HCT116 (cell line): ENCODE measurements at regions not wholly inside any gene's neighbourhood (a gene's known extent, or its start where the extent isn't known, plus 50 kb on each side); places are given as distances from the start of the nearest gene placed in this dataset.

ENCODE experiments used
- ATAC-seq: fragments of 200-7000 bp; cut with Tn5 transposase; 2 replicates; pipeline ENCODE4 v1.9.1; 2020; ENCODE audit warnings: mild to moderate bottlenecking, moderate library complexity
- BruUV-seq: library from RNA; stranded (reverse); fragments of 400-500 nt; replicated peaks from 2 replicates; lab custom pipeline; 2021; lab: Mats Ljungman, UMichigan
- CTCF ChIA-PET: fragments of 300-600 bp; sonication (Branson Sonifier 250); formaldehyde crosslinking; loops from one replicate; lab custom pipeline; 2021; ENCODE audit warnings: antibody characterized with exemption; lab: Charles Lee
- POLR2A ChIA-PET: fragments of 300-600, 350-600 bp; sonication (Branson Sonifier 250); formaldehyde crosslinking; loops from one replicate; lab custom pipeline; 2021; ENCODE audit warnings: antibody characterized with exemption; lab: Charles Lee
- RAD21 ChIA-PET, 2 experiments: fragments of 300-600 bp; sonication (Branson Sonifier 250); formaldehyde crosslinking; loops; one replicate each; lab custom pipeline; 2023; ENCODE audit warnings: low total read pairs in 2 of 2; ENCODE audit not compliant: uncharacterized antibody in 2 of 2, unreplicated experiment in 2 of 2, low non-redundant PET in 1 of 2; lab: Charles Lee
- DNase-seq: peaks from one replicate; pipeline ENCODE4 v3.0.0-alpha.2; 2010; ENCODE audit warnings: low read depth, low spot score
- H2AFZ ChIP-seq: fragments of 200-600 bp; shearing (Covaris generic), sonication (generic); 2 replicates; pipeline ENCODE4 v1.6.1; 2017; ENCODE audit warnings: low read depth, mixed run types, mixed read lengths, antibody characterized with exemption, low read length; ENCODE audit not compliant: poor library complexity, severe bottlenecking
- H3K27ac ChIP-seq: 2 replicates; pipeline ENCODE4 v1.5.1; 2012; ENCODE audit warnings: low read depth, low read length
- H3K27me3 ChIP-seq: fragments of 200-600 bp; sonication (generic); 2 replicates; pipeline ENCODE4 v1.6.1; 2016; ENCODE audit warnings: mixed run types, low read length, mixed read lengths; ENCODE audit not compliant: insufficient read depth
- H3K36me3 ChIP-seq, 2 experiments: fragments of 200-500 bp in 1 of 2; fragments of 200-600 bp in 1 of 2; sonication (Bioruptor generic) in 1 of 2; sonication (generic) in 1 of 2; 2 replicates each; pipeline versions ENCODE4 v1.5.1 to v1.6.1; 2014 to 2016; ENCODE audit warnings: low read length in 2 of 2, inconsistent platforms in 1 of 2, mixed read lengths in 1 of 2, mixed run types in 1 of 2; ENCODE audit not compliant: insufficient read depth in 2 of 2, control insufficient read depth in 1 of 2
- H3K4me1 ChIP-seq, 2 experiments: fragments of 200-600 bp in 1 of 2; sonication (generic) in 1 of 2; 2 replicates each; pipeline versions ENCODE4 v1.5.1 to v1.6.1; 2012 to 2017; ENCODE audit warnings: low read length in 2 of 2, inconsistent platforms in 1 of 2, mild to moderate bottlenecking in 1 of 2, mixed read lengths in 1 of 2, mixed run types in 1 of 2, moderate library complexity in 1 of 2; ENCODE audit not compliant: insufficient read depth in 2 of 2, control insufficient read depth in 1 of 2
- H3K4me2 ChIP-seq: fragments of 200-600 bp; sonication (generic); 2 replicates; pipeline ENCODE4 v1.6.1; 2017; ENCODE audit warnings: mixed run types, low read length, mixed read lengths
- H3K4me3 ChIP-seq, 2 experiments: fragments of 200-600 bp in 1 of 2; sonication (generic) in 1 of 2; replicated peaks in 1 of 2; 2 replicates each; pipeline ENCODE4 v1.5.1; 2011 to 2016; ENCODE audit warnings: low read length in 2 of 2, control low read depth in 1 of 2, low read depth in 1 of 2, mild to moderate bottlenecking in 1 of 2, mixed read lengths in 1 of 2, mixed run types in 1 of 2
- H3K79me2 ChIP-seq: fragments of 200-600 bp; sonication (generic); 2 replicates; pipeline ENCODE4 v1.6.1; 2017; ENCODE audit warnings: mild to moderate bottlenecking, mixed run types, low read length, moderate library complexity, mixed read lengths; ENCODE audit not compliant: insufficient read depth
- H3K9ac ChIP-seq: fragments of 200-600 bp; sonication (generic); 2 replicates; pipeline ENCODE4 v1.6.1; 2016; ENCODE audit warnings: low read length, mixed read lengths
- H3K9me2 ChIP-seq: fragments of 200-600 bp; sonication (generic), shearing (Covaris generic); 2 replicates; pipeline ENCODE4 v1.6.1; 2017; ENCODE audit warnings: mixed run types, mild to moderate bottlenecking, moderate library complexity; ENCODE audit not compliant: insufficient read depth
- H3K9me3 ChIP-seq, 2 experiments: fragments of 200-500 bp in 1 of 2; fragments of 200-600 bp in 1 of 2; sonication (Bioruptor generic) in 1 of 2; sonication (generic) in 1 of 2; 2 replicates each; pipeline ENCODE4 v1.6.1; 2014 to 2017; ENCODE audit warnings: low read length in 2 of 2, mixed read lengths in 2 of 2, inconsistent platforms in 1 of 2, low read depth in 1 of 2, mild to moderate bottlenecking in 1 of 2, mixed run types in 1 of 2, moderate library complexity in 1 of 2; ENCODE audit not compliant: control insufficient read depth in 1 of 2, insufficient read depth in 1 of 2
- H4K20me1 ChIP-seq: fragments of 200-600 bp; sonication (generic), shearing (Covaris generic); 2 replicates; pipeline ENCODE4 v1.6.1; 2017; ENCODE audit warnings: mixed run types, mild to moderate bottlenecking, moderate library complexity; ENCODE audit not compliant: insufficient read depth
- CBX3 ChIP-seq: IDR thresholded peaks from 2 replicates; pipeline ENCODE4 v1.6.1; 2012; ENCODE audit warnings: low read depth
- CTCF ChIP-seq, 3 experiments: fragments of 200-600 bp in 1 of 3; sonication (generic) in 1 of 3; IDR thresholded peaks in 2 of 3; conservative IDR thresholded peaks in 1 of 3; 2 replicates each; pipeline ENCODE4 v1.5.1; 2012 to 2017; ENCODE audit warnings: low read depth in 2 of 3, low read length in 2 of 3, antibody characterized with exemption in 1 of 3, borderline replicate concordance in 1 of 3, control low read depth in 1 of 3, mild to moderate bottlenecking in 1 of 3, mixed read lengths in 1 of 3, mixed run types in 1 of 3, moderate library complexity in 1 of 3; ENCODE audit not compliant: insufficient read depth in 1 of 3
- EGR1 ChIP-seq: IDR thresholded peaks from 2 replicates; pipeline ENCODE4 v1.6.1; 2012; ENCODE audit warnings: low read depth
- ELF1 ChIP-seq: IDR thresholded peaks from 2 replicates; pipeline ENCODE4 v1.6.1; 2012; ENCODE audit warnings: low read depth, borderline replicate concordance
- EZH2phosphoT487 ChIP-seq: fragments of 200-600 bp; IDR thresholded peaks from 2 replicates; pipeline ENCODE4 v1.6.1; 2018; ENCODE audit warnings: antibody characterized with exemption, borderline replicate concordance
- FOSL1 ChIP-seq: IDR thresholded peaks from 2 replicates; pipeline ENCODE4 v1.6.1; 2012; ENCODE audit warnings: low read depth
- JUND ChIP-seq: IDR thresholded peaks from 2 replicates; pipeline ENCODE4 v1.6.1; 2012
- MAX ChIP-seq: IDR thresholded peaks from 2 replicates; pipeline ENCODE4 v1.6.1; 2012
- POLR2A ChIP-seq: IDR thresholded peaks from 2 replicates; pipeline ENCODE4 v1.7.0; 2011; ENCODE audit warnings: borderline replicate concordance; ENCODE audit not compliant: insufficient read depth, insufficient read length; ENCODE audit errors: extremely low read depth
- POLR2AphosphoS5 ChIP-seq: IDR thresholded peaks from 2 replicates; pipeline ENCODE4 v1.6.1; 2011; ENCODE audit warnings: mild to moderate bottlenecking, low read depth, low read length, moderate library complexity
- RAD21 ChIP-seq: IDR thresholded peaks from 2 replicates; pipeline ENCODE4 v1.6.1; 2012; ENCODE audit warnings: low read depth, mild to moderate bottlenecking
- SIN3A ChIP-seq: IDR thresholded peaks from 2 replicates; pipeline ENCODE4 v1.6.1; 2012; ENCODE audit warnings: low read depth
- TCF7L2 ChIP-seq: IDR thresholded peaks from 2 replicates; pipeline ENCODE4 v1.7.0; 2011; ENCODE audit warnings: borderline replicate concordance, inconsistent platforms; ENCODE audit not compliant: insufficient read depth, insufficient read length; ENCODE audit errors: extremely low read depth
- YY1 ChIP-seq: IDR thresholded peaks from 2 replicates; pipeline ENCODE4 v1.6.1; 2011; ENCODE audit warnings: low read length, low read depth, moderate library complexity, mild to moderate bottlenecking; ENCODE audit not compliant: insufficient replicate concordance; ENCODE audit errors: extremely low read depth
- ZBTB33 ChIP-seq: IDR thresholded peaks from 2 replicates; pipeline ENCODE4 v1.6.1; 2011; ENCODE audit warnings: mild to moderate bottlenecking, low read length, moderate library complexity; ENCODE audit not compliant: insufficient replicate concordance; ENCODE audit errors: extremely low read depth
- ZFX ChIP-seq: fragments of 450-650 bp; IDR thresholded peaks from 2 replicates; pipeline ENCODE4 v1.6.1; 2017
- ZNF274 ChIP-seq: fragments of 200-500 bp; sonication (Bioruptor generic); IDR thresholded peaks from 2 replicates; pipeline ENCODE4 v1.6.1; 2014; ENCODE audit warnings: mild to moderate bottlenecking, low read depth, low read length, inconsistent platforms
- intact Hi-C: fragments of 100-400 bp; cut with micrococcal nuclease; formaldehyde crosslinking; loops from 2 replicates; pipeline ENCODE4 v1.10.0; 2022
- TF ChIP-seq, protein P1 (sequence below): IDR thresholded peaks from 2 replicates; pipeline ENCODE4 v1.6.1; 2012

DNA sequence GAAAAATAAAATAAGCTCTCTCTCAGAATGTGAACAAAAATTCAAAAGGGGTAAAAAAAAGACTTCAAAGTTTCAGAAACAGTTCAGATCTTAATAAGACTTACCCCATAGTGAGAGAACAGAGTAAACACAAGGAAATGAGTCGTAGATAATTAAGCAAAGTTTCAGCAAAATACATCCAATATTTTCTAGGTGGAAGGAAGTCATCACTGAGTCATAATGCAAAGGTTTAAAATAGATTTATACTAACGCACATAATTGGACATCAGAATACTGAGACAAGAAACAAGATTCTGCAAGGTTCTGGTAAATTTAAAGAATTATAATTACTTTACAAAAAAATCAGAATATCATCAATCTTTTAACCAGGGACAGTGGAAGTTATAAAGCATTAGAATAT is 1370.7 kb upstream of the ATXN8OS start:
- Histone ChIP-seq H3K4me2 (no peak overlapping the region), H4K20me1 (no peaks in the 10 kb centered on the region), H3K9me2 (no peaks in the 10 kb centered on the region), H3K4me1 (no peaks in the 10 kb centered on the region), H3K9me3 (no peaks in the 10 kb centered on the region), H3K36me3 (no peaks in the 10 kb centered on the region), H3K27ac (no peak overlapping the region), H3K27me3 (no peaks in the 10 kb centered on the region), H3K4me3 (no peak overlapping the region), H3K9ac (no peak overlapping the region), H2AFZ (peak overlapping the region; percentile 17), H3K79me2 (no peaks in the 10 kb centered on the region)
- intact Hi-C loops = no loop called here
- CTCF ChIA-PET = no interaction called here
- DNase-seq (no peak), ATAC-seq (no peak)
- RAD21 ChIA-PET = no interaction called here
- BruUV-seq = no TSS peak
- TF ChIP-seq ZNF274 (no peak), ZBTB33 (no peak), MAX (no peak), ELF1 (no peak), SIN3A (no peak), POLR2AphosphoS5 (no peak), JUND (no peak)
- POLR2A ChIA-PET = no interaction called here

- ChIA-PET POLR2A (no interaction called here), CTCF (no interaction called here), RAD21 (no interaction called here)
- H3K9ac ChIP-seq = no peak overlapping the region
- no peak for DNase-seq
- no peaks in the 10 kb centered on the region for H3K9me2 ChIP-seq
- H3K27me3 ChIP-seq = no peaks in the 10 kb centered on the region
- no peaks in the 10 kb centered on the region for H3K36me3 ChIP-seq
- no peak overlapping the region for H3K27ac ChIP-seq
- no peak for ATAC-seq
- H4K20me1 ChIP-seq = no peaks in the 10 kb centered on the region
- intact Hi-C loops = no loop called here
- no peak overlapping the region for H2AFZ ChIP-seq
- H3K4me3 ChIP-seq = no peak overlapping the region
- H3K4me1 ChIP-seq = no peaks in the 10 kb centered on the region
- H3K4me2 ChIP-seq = no peak overlapping the region
- BruUV-seq = no TSS peak
- no peaks in the 10 kb centered on the region for H3K9me3 ChIP-seq
- no peaks in the 10 kb centered on the region for H3K79me2 ChIP-seq
- TF ChIP-seq EGR1 (no peak), YY1 (no peak), CTCF (IDR thresholded peaks at IDR 0.05 in 2 of 3, conservative IDR thresholded peaks at IDR 0.05 in 1 of 3; ENCODE audit: borderline replicate concordance in 1 of 3, insufficient read depth in 1 of 3, low read depth in 2 of 3, low read length in 2 of 3) (no peak), POLR2A (no peak), TCF7L2 (no peak), FOSL1 (no peak), ZFX (no peak), RAD21 (no peak), EZH2phosphoT487 (no peak), CBX3 (no peak)
- TF ChIP-seq, protein P1, sequence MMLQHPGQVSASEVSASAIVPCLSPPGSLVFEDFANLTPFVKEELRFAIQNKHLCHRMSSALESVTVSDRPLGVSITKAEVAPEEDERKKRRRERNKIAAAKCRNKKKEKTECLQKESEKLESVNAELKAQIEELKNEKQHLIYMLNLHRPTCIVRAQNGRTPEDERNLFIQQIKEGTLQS = no peak
These were observed 1379.8 kb upstream of the ATXN8OS start for GRCh38 chr13:68727798-68728197.
